BLaER1 (cell line): ENCODE measurements at regions not wholly inside any gene's neighbourhood (a gene's known extent, or its start where the extent isn't known, plus 50 kb on each side); places are given as distances from the start of the nearest gene placed in this dataset.
"Not testable (repeated sequence)": the region's sequence is repeated elsewhere in the genome, so short reads cannot be mapped to it uniquely, and the experiment has no call there.

ENCODE experiments used
- H3K27ac ChIP-seq: shearing (Covaris generic); formaldehyde crosslinking; 2 replicates; pipeline ENCODE4 v1.8.1; 2022
- H3K27me3 ChIP-seq: shearing (Covaris generic); formaldehyde crosslinking; 2 replicates; pipeline ENCODE4 v1.8.1; 2022
- H3K36me3 ChIP-seq: shearing (Covaris generic); formaldehyde crosslinking; 2 replicates; pipeline ENCODE4 v1.8.1; 2022
- H3K4me1 ChIP-seq: shearing (Covaris generic); formaldehyde crosslinking; 2 replicates; pipeline ENCODE4 v1.8.1; 2022
- H3K4me2 ChIP-seq: shearing (Covaris generic); formaldehyde crosslinking; 2 replicates; pipeline ENCODE4 v1.8.1; 2022
- H3K4me3 ChIP-seq: shearing (Covaris generic); formaldehyde crosslinking; 2 replicates; pipeline ENCODE4 v1.8.1; 2022
- H3K9ac ChIP-seq: shearing (Covaris generic); formaldehyde crosslinking; 2 replicates; pipeline ENCODE4 v1.8.1; 2022
- H3K9me3 ChIP-seq: shearing (Covaris generic); formaldehyde crosslinking; 2 replicates; pipeline ENCODE4 v1.8.1; 2022
- H4K20me1 ChIP-seq: shearing (Covaris generic); formaldehyde crosslinking; 2 replicates; pipeline ENCODE4 v1.8.1; 2022
- Cebpa-rat ChIP-seq: shearing (Covaris generic); IDR thresholded peaks from 2 replicates; pipeline ENCODE4 v1.8.1; 2022

DNA sequence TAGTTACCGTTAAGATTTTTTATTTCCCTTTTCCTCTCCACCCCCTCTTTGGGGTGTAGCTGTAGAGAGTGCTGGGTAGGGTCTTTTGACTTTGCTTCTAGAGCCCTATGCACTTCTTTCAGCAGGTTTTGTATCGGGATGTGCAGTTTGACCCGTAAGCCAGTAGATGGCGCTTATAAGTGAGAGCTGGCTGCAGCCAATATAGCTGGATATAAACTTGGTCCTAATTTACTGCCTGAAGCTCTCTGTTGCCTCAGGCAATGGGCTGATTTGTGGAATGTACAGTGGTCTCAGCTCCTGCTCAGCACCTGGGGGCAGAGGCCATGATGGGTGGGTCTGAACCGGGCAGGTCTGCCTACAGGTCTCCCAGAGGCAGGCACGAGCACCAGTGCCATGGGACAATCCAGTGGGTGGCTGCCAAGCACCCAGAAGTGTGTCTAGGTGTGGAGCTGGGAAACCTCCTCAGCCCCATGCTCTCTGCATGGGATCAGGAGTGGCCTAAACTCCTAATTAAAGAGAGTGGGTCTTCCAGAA is 146.5 kb downstream of the SPANXN1 start:
- Histone ChIP-seq H3K27ac (no peak overlapping the region), H3K9me3 (peaks cover 35% of the 10 kb centered on the region), H3K4me2 (no peak overlapping the region), H3K4me1 (no peaks in the 10 kb centered on the region), H3K27me3 (peaks cover 78% of the 10 kb centered on the region), H4K20me1 (no peaks in the 10 kb centered on the region), H3K9ac (no peak overlapping the region), H3K36me3 (no peaks in the 10 kb centered on the region), H3K4me3 (no peak overlapping the region)
- TF ChIP-seq Cebpa-rat = no peak

DNA sequence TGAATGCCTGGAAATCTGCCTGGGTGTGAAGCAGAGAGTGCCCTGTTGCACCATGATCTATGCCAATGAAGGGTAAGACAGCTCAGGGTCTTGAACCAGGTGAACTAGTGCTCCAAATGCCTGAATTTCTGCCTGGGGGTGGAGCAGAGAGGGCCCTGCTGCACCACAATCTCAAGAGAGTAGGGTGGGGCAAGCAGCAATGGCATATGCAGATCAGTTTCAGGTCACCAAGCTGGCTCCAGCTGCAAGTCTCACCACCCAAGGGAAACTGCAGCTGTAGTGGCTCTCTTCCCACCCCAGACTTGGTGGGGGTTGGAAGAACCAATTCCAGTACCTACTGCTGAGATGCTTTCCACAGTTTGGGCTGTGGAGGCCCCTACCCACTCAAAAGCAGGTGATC is 147.0 kb downstream of the SPANXN1 start:
- no peak overlapping the region for H3K4me2 ChIP-seq
- no peaks in the 10 kb centered on the region for H4K20me1 ChIP-seq
- H3K27me3 ChIP-seq = peaks cover 74% of the 10 kb centered on the region
- no peak for TF ChIP-seq Cebpa-rat
- no peaks in the 10 kb centered on the region for H3K4me1 ChIP-seq
- H3K27ac ChIP-seq = no peak overlapping the region
- no peak overlapping the region for H3K4me3 ChIP-seq
- no peaks in the 10 kb centered on the region for H3K36me3 ChIP-seq
- H3K9me3 ChIP-seq = peaks cover 35% of the 10 kb centered on the region
- no peak overlapping the region for H3K9ac ChIP-seq

DNA sequence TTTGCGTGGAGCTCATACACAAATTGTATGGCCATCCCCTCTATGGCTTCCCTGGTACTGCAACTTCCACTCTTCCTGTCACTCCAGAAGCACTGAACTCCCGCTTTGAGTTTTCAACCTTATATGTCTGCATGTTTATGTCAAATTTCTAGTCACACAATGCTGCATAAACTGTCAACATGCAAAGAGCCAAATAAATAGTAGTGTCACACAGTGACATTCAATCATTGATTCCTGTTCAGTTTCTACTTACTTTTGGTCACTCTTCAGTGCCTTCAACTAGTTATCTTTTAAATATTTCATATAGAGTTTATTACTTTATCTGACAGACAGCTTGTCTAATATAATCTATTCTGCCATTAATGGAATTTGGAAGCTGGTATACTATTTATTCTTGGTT is 149.3 kb downstream of the SPANXN1 start:
- no peaks in the 10 kb centered on the region for H4K20me1 ChIP-seq
- no peak overlapping the region for H3K4me3 ChIP-seq
- H3K9ac ChIP-seq = no peak overlapping the region
- H3K4me1 ChIP-seq = no peaks in the 10 kb centered on the region
- no peaks in the 10 kb centered on the region for H3K36me3 ChIP-seq
- H3K4me2 ChIP-seq = no peak overlapping the region
- H3K27ac ChIP-seq = no peak overlapping the region
- TF ChIP-seq Cebpa-rat = no peak
- peaks cover 61% of the 10 kb centered on the region for H3K27me3 ChIP-seq
- H3K9me3 ChIP-seq = peaks cover 35% of the 10 kb centered on the region

DNA sequence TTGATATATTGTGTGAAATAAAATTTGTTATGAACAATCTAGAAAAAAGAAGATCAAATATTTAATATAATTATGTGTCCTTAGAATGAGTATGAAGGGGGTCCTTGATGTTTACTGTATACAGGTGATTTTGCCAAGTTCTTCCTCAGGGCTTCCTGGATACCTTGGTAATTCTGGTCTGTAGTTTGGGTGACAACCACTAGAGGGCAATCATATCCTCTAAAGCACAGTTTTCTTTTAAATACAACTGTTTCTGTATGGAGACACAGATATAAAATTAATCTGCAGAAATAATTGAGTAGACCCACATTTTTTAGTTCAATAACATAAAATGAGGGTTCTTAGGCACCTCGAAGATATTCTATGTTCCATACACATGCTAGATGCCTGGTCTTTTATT is 157.7 kb downstream of the SPANXN1 start:
- Histone ChIP-seq H3K9me3 (no peaks in the 10 kb centered on the region), H3K27me3 (peaks cover 45% of the 10 kb centered on the region), H4K20me1 (no peaks in the 10 kb centered on the region), H3K4me2 (no peak overlapping the region), H3K27ac (no peak overlapping the region), H3K4me1 (no peaks in the 10 kb centered on the region), H3K9ac (no peak overlapping the region), H3K36me3 (no peaks in the 10 kb centered on the region), H3K4me3 (no peak overlapping the region)
- no peak for TF ChIP-seq Cebpa-rat

DNA sequence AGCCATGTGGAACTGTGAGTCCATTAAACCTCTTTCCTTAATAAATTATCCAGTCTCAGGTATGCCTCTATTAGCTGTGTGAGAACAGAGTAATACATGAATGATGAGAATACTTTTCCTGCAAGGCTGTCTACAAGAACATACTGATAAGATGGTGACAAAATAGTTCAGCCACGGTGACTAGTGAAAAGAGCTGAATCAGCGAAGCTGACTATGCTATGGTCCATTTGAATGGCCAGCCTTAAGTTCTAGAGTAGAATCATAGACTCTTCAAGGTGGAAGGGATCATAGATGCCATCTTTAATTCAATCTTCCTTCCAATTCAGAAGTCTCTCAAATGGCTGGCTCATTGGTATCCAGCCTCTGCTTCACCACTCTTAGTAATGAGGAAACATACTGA is 163.3 kb downstream of the SPANXN1 start:
- no peaks in the 10 kb centered on the region for H3K9me3 ChIP-seq
- H3K9ac ChIP-seq = no peak overlapping the region
- peaks cover 65% of the 10 kb centered on the region for H3K27me3 ChIP-seq
- H3K27ac ChIP-seq = no peak overlapping the region
- no peak overlapping the region for H3K4me2 ChIP-seq
- H4K20me1 ChIP-seq = no peaks in the 10 kb centered on the region
- TF ChIP-seq Cebpa-rat = no peak
- H3K4me1 ChIP-seq = no peaks in the 10 kb centered on the region
- no peak overlapping the region for H3K4me3 ChIP-seq
- H3K36me3 ChIP-seq = no peaks in the 10 kb centered on the region

DNA sequence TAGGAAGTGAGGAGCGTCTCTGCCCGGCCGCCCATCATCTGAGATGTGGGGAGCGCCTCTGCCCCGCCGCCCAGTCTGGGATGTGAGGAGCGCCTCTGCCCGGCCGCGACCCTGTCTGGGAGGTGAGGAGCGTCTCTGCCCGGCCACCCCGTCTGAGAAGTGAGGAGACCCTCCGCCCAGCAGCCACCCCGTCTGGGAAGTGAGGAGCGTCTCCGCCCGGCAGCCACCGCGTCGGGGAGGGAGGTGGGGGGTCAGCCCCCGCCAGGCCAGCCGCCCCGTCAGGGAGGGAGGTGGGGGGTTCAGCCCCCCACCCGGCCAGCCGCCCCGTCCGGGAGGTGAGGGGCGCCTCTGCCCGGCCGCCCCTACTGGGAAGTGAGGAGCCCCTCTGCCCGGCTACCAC is 188.9 kb downstream of the SPANXN1 start:
- not testable (repeated sequence) for H4K20me1 ChIP-seq, H3K9me3 ChIP-seq, H3K36me3 ChIP-seq, H3K9ac ChIP-seq, H3K27ac ChIP-seq, H3K4me1 ChIP-seq, H3K4me3 ChIP-seq, H3K4me2 ChIP-seq
- peaks cover 22% of the 10 kb centered on the region for H3K27me3 ChIP-seq

DNA sequence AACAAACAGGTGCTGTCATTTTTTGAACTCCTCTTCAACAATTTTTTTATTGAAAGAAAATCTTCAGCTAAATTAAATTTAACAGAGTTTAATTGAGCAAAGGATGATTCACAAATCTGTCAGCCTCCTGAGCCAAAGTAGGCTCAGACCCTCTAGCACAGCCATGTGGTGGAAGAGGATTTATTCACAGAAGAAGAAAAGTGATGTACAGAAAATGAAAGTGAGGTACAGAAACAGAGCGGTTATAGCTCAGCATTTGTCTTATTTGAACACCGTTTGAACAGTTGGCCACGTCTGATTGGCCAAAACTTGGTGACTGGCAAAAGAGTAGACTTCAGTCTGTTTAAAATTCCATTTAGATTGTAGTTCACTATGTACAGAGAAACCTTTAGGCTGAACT is 217.3 kb downstream of the SPANXN1 start:
- no peak overlapping the region for H3K27ac ChIP-seq
- H3K4me1 ChIP-seq = no peaks in the 10 kb centered on the region
- H3K4me2 ChIP-seq = no peak overlapping the region
- peaks cover 65% of the 10 kb centered on the region for H3K27me3 ChIP-seq
- H3K36me3 ChIP-seq = no peaks in the 10 kb centered on the region
- H3K4me3 ChIP-seq = no peak overlapping the region
- H4K20me1 ChIP-seq = no peaks in the 10 kb centered on the region
- H3K9me3 ChIP-seq = peaks cover 17% of the 10 kb centered on the region
- no peak overlapping the region for H3K9ac ChIP-seq
- no peak for TF ChIP-seq Cebpa-rat

DNA sequence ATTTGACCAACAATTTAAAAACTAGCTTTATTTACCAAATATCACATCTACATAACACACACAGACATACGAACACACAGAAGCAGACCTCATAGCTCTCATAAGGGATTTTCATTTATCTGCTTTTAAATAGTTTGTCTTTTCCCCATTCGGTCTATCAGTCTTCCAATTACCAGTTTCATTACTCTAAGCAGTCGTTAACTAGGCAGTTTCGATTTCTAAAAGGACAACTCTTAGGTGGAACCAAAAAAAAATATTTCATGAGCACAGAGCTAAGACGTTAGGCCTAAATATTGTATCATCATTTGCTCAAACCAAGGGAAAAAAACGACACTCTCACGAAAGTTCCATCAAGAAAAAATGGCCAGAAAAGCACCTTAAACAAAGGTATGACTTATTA is 228.4 kb downstream of the SPANXN1 start:
- Histone ChIP-seq H4K20me1 (no peaks in the 10 kb centered on the region), H3K27ac (no peak overlapping the region), H3K27me3 (peaks cover 80% of the 10 kb centered on the region), H3K4me3 (no peak overlapping the region), H3K4me1 (no peaks in the 10 kb centered on the region), H3K9ac (no peak overlapping the region), H3K4me2 (no peak overlapping the region), H3K9me3 (no peaks in the 10 kb centered on the region), H3K36me3 (no peaks in the 10 kb centered on the region)
- TF ChIP-seq Cebpa-rat = no peak

DNA sequence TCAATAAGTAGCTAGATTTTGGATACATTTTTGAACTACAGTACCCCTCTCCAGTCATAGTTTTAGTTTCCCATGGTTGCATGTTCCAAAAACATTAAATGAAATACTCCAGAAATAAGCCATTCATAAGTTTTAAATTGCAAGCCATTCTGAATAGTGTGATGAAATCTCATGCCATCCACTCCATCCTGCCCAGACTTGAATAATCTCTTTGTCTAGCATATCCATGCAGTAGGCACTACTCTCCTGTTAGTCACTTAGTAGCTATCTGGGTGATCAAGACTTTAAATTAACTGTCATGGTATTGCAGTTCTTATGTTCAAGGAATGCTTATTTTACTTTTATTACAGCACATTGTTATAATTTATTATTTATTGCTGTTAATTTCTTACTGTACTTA is 237.4 kb downstream of the SPANXN1 start:
- Histone ChIP-seq H3K4me2 (no peak overlapping the region), H4K20me1 (no peaks in the 10 kb centered on the region), H3K9me3 (no peaks in the 10 kb centered on the region), H3K4me1 (no peaks in the 10 kb centered on the region), H3K9ac (no peak overlapping the region), H3K36me3 (no peaks in the 10 kb centered on the region), H3K27ac (no peak overlapping the region), H3K27me3 (peaks cover 80% of the 10 kb centered on the region), H3K4me3 (no peak overlapping the region)
- TF ChIP-seq Cebpa-rat = no peak

DNA sequence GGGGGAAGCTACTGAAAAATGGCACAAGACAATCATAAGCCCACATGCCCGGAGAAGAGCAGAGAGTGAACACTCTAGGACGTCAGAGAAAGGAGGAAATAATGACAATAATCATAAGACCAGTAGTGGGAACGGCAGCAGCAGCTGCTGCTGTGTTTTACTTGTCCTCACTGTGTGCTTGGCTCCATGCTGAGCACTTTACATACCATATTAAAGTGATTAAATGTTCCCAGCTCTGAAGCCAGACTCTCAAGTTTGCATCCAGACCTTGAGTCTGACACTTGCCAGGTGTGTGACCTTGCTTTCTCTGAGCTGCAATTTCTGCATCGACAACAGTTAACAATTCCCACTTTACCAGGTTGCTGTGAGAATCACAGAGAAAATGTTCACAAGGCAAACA is 255.4 kb downstream of the SPANXN1 start:
- H3K4me2 ChIP-seq = no peak overlapping the region
- no peak for TF ChIP-seq Cebpa-rat
- H3K9me3 ChIP-seq = no peaks in the 10 kb centered on the region
- H3K4me3 ChIP-seq = no peak overlapping the region
- no peaks in the 10 kb centered on the region for H3K36me3 ChIP-seq
- no peak overlapping the region for H3K9ac ChIP-seq
- H3K4me1 ChIP-seq = no peaks in the 10 kb centered on the region
- no peaks in the 10 kb centered on the region for H4K20me1 ChIP-seq
- peaks cover 73% of the 10 kb centered on the region for H3K27me3 ChIP-seq
- no peak overlapping the region for H3K27ac ChIP-seq

DNA sequence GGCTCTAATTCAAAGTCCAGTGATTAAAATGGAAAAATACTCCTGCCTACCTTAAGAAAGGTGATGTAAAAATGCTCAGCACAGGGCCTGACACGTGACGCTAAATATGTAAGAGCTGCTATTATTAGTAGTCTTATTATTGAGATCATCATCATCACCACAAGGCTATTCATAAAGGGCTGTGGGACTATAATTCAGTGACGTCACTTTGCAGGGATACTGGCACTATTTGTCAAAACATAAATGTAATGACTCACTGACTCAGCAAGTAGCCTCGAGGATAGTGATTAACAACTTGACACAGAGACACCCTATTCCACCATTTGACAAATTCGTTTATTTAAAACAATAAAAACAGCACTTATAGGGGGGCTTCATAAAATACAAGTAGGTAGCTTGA is 258.9 kb downstream of the SPANXN1 start:
- Histone ChIP-seq H3K4me1 (no peaks in the 10 kb centered on the region), H3K27ac (no peak overlapping the region), H3K27me3 (peaks cover 53% of the 10 kb centered on the region), H3K9me3 (no peaks in the 10 kb centered on the region; the same call in 1 of the 2 replicates), H3K36me3 (no peaks in the 10 kb centered on the region), H3K4me2 (no peak overlapping the region), H4K20me1 (no peaks in the 10 kb centered on the region), H3K4me3 (no peak overlapping the region), H3K9ac (no peak overlapping the region)
- TF ChIP-seq Cebpa-rat = no peak
